Upper lobe of left lung (tissue), 6 donors: ENCODE measurements at regions not wholly inside any gene's neighbourhood (a gene's known extent, or its start where the extent isn't known, plus 50 kb on each side); places are given as distances from the start of the nearest gene placed in this dataset.

Source experiments
- ATAC-seq, 2 donors: fragments of 200-7000 bp; cut with Tn5 transposase; one replicate each; pipeline ENCODE4 v1.9.1; 2022; ENCODE audit warnings: mild to moderate bottlenecking in 2 of 2, moderate library complexity in 2 of 2; ENCODE audit not compliant: low FRiP score in 2 of 2
- DNase-seq, 2 donors: peaks; one replicate each; pipeline ENCODE4 v3.0.0-alpha.2; 2019 to 2020
- H3K27ac ChIP-seq, 4 donors: fragments of 200-600 bp; sonication (generic); one replicate each; pipeline ENCODE4 v1.5.1; 2016 to 2019
- H3K27me3 ChIP-seq, 4 donors: fragments of 200-600 bp; sonication (generic); one replicate each; pipeline ENCODE4 v1.5.1; 2017 to 2019
- H3K36me3 ChIP-seq, 4 donors: fragments of 200-600 bp; sonication (generic); one replicate each; pipeline ENCODE4 v1.5.1; 2016 to 2019
- H3K4me1 ChIP-seq, 4 donors: fragments of 200-600 bp; sonication (generic); one replicate each; pipeline ENCODE4 v1.5.1; 2018 to 2019
- H3K4me3 ChIP-seq, 4 donors: fragments of 200-600 bp; sonication (generic); one replicate each; pipeline ENCODE4 v1.5.1; 2017 to 2019; ENCODE audit warnings: mild to moderate bottlenecking in 2 of 4, moderate library complexity in 1 of 4
- H3K9me3 ChIP-seq, 4 donors: fragments of 200-600 bp; sonication (generic); one replicate each; pipeline ENCODE4 v1.5.1; 2018 to 2019
- EP300 ChIP-seq, 4 donors: sonication (generic); formaldehyde crosslinking; IDR thresholded peaks; one replicate each; pipeline ENCODE4 v1.5.1; 2017; ENCODE audit warnings: antibody characterized with exemption in 4 of 4, control low read depth in 2 of 4
- POLR2A ChIP-seq, 4 donors: fragments of 450-650 bp; IDR thresholded peaks; one replicate each; pipeline ENCODE4 v1.5.1; 2016 to 2017; ENCODE audit warnings: antibody characterized with exemption in 4 of 4, mild to moderate bottlenecking in 2 of 4
- POLR2AphosphoS5 ChIP-seq, 2 donors: sonication (generic); formaldehyde crosslinking; IDR thresholded peaks; one replicate each; pipeline ENCODE4 v1.5.1; 2017; ENCODE audit warnings: antibody characterized with exemption in 2 of 2
- WGBS, 2 donors: methylation state at CpG; one replicate each; pipeline ENCODE4 v1.1.5; 2017 to 2018; 5-methylcytosine and 5-hydroxymethylcytosine counted together
- TF ChIP-seq, protein P1 (sequence below), 6 experiments: fragments of 450-650 bp in 4 of 6; fragments of 200-600 bp in 2 of 6; sonication (generic) in 2 of 6; IDR thresholded peaks; one replicate each; pipeline ENCODE4 v1.5.1; 2016 to 2019; ENCODE audit warnings: antibody characterized with exemption in 6 of 6
- donor health status: DM: no; HTN: no; CAD: no; lungs with moderate emphysema.
- donor health status: DM: no; HTN: yes; CAD: no; lungs with severe emphysema.

DNA sequence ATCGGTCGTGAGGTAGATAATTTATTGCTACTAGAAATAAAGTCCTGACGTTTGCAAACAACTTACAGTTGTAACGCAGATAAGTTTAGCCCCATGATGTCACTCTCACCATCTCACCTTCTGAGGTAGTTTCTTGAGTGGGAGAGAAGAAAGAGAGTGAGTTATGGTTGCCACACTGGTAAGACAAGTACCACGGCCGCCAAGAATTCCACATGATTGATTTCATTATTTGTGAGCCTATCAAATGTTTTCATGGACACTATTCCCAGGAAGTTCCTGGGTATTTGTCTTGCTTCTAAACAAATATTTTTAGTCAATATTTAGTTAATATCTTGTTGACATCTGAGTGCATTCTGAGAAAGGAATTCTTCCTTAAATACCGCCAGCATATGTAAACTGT is 339.4 kb upstream of the KIAA1217 start:
- 71 to 77% methylated on average over 7 of the region's 7 CpGs for WGBS, 2 donors
- TF ChIP-seq EP300 (IDR thresholded peaks at IDR 0.05) (no peak), POLR2A (IDR thresholded peaks at IDR 0.05) (no peak)
- TF ChIP-seq, protein P1, sequence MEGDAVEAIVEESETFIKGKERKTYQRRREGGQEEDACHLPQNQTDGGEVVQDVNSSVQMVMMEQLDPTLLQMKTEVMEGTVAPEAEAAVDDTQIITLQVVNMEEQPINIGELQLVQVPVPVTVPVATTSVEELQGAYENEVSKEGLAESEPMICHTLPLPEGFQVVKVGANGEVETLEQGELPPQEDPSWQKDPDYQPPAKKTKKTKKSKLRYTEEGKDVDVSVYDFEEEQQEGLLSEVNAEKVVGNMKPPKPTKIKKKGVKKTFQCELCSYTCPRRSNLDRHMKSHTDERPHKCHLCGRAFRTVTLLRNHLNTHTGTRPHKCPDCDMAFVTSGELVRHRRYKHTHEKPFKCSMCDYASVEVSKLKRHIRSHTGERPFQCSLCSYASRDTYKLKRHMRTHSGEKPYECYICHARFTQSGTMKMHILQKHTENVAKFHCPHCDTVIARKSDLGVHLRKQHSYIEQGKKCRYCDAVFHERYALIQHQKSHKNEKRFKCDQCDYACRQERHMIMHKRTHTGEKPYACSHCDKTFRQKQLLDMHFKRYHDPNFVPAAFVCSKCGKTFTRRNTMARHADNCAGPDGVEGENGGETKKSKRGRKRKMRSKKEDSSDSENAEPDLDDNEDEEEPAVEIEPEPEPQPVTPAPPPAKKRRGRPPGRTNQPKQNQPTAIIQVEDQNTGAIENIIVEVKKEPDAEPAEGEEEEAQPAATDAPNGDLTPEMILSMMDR (IDR thresholded peaks at IDR 0.05) = no peak
- no peak overlapping the region for H3K4me3 ChIP-seq
- ATAC-seq = no peak
- no peaks in the 10 kb centered on the region for H3K27me3 ChIP-seq
- H3K27ac ChIP-seq = no peak overlapping the region
- no peaks in the 10 kb centered on the region for H3K4me1 ChIP-seq
- no peak for DNase-seq
- no peaks in the 10 kb centered on the region for H3K36me3 ChIP-seq
- H3K9me3 ChIP-seq = no peaks in the 10 kb centered on the region

DNA sequence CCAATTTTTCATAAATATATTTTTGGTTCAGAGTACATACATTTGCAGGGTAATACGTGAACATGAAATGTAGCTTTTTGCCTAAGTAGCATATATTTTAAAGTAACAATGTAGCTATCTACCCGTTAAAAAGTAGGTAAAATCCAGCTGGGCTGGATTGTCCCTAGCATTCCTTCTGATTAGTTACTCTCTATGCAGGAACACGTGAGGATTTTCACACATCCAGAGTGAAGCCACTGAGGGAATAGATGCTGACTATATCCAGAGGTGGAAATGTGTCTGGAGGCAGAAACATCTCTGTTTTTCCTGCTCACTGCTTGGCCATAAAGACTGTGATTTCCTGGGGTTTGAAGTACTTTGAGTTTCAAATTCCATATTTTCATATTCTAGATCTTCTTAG is 338.9 kb upstream of the KIAA1217 start:
- no peaks in the 10 kb centered on the region for H3K27me3 ChIP-seq
- 74 to 80% methylated on average over 3 of the region's 3 CpGs for WGBS, 2 donors
- ATAC-seq = no peak
- no peaks in the 10 kb centered on the region for H3K36me3 ChIP-seq
- H3K4me3 ChIP-seq = no peak overlapping the region
- TF ChIP-seq EP300 (IDR thresholded peaks at IDR 0.05) (no peak), POLR2AphosphoS5 (IDR thresholded peaks at IDR 0.05) (no peak), POLR2A (IDR thresholded peaks at IDR 0.05) (no peak)
- TF ChIP-seq, protein P1 (IDR thresholded peaks at IDR 0.05) = no peak
- no peaks in the 10 kb centered on the region for H3K9me3 ChIP-seq
- H3K27ac ChIP-seq = no peak overlapping the region
- DNase-seq = no peak
- H3K4me1 ChIP-seq = no peaks in the 10 kb centered on the region

DNA sequence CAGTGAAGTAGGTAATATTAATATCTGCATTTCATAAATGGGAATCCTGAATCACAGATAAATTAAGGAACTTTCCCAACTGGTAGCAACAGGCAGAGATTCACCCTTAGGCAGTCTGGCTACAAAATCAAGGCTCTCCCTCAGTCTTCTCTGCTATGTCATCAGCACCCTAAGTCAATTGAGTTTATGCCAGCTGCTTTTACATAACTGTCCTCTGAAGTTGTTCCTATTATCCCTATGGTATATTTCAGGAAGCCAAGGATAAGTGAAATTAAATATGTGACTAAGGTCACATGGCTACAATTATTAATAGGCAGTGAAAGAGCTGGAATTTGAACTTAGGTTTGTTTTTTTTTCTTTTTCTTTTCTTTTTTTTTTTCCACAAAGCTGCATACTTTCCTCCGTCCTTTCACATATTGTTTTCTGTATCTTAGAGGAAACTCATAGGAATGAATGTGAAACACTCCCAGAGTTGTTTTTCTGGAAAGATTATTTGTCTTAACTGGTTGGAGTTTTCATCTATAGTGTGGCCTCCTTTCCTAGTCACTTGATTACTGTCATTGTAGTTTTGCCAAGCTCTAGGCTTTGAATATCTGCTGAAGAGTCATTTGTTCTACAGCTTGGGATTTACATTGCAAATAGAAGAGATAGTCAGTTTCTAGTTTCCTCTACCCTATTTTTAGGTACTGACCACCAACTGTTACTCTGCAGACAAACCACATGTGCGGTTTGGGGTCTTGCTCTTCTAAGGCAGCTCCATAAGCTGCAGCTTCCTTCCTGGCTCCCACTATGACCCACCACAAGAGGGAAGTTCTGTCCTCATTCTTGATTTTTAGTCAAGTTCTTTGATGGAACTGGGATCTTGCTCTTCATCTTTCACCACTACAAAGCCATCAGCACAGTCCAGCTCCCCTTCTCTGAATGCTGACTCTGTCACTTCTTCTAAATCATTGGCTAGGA is 338.0 kb upstream of the KIAA1217 start:
- no peak for DNase-seq
- no peak for TF ChIP-seq POLR2AphosphoS5 (IDR thresholded peaks at IDR 0.05)
- no peak for TF ChIP-seq EP300 (IDR thresholded peaks at IDR 0.05)
- TF ChIP-seq, protein P1 (IDR thresholded peaks at IDR 0.05) = no peak
- TF ChIP-seq POLR2A (IDR thresholded peaks at IDR 0.05) = no peak
- WGBS, 2 donors = 41 to 59% methylated on average over 2 of the region's 2 CpGs
- H3K4me1 ChIP-seq = no peaks in the 10 kb centered on the region
- H3K27ac ChIP-seq = no peak overlapping the region
- H3K36me3 ChIP-seq = no peaks in the 10 kb centered on the region
- ATAC-seq = no peak
- no peaks in the 10 kb centered on the region for H3K9me3 ChIP-seq
- H3K27me3 ChIP-seq = no peaks in the 10 kb centered on the region
- H3K4me3 ChIP-seq = no peak overlapping the region

DNA sequence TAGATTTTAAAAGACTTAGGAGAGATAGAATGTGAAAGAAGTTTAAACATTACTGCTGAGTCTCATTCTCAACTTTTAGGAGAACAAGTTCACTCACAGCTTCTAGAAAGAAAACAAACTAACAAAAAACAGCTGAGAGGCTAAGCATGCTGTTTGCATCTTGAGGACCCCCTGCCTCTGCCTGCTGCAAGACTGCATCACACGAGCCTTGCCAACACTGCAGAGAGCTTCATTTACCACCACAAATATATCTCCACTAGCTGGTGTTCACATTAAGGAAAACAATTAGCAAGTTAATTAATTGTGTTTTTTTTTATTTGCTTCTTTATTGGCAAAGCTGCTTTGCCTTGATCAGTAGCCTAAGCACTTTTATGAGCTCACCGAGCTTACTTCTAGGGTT is 336.6 kb upstream of the KIAA1217 start:
- no peaks in the 10 kb centered on the region for H3K4me1 ChIP-seq
- DNase-seq (no peak), ATAC-seq (no peak)
- H3K27ac ChIP-seq = no peak overlapping the region
- no peak overlapping the region for H3K4me3 ChIP-seq
- no peaks in the 10 kb centered on the region for H3K36me3 ChIP-seq
- 66 to 72% methylated on average over 2 of the region's 2 CpGs for WGBS, 2 donors
- no peak for TF ChIP-seq POLR2A (IDR thresholded peaks at IDR 0.05)
- TF ChIP-seq POLR2AphosphoS5 (IDR thresholded peaks at IDR 0.05) = no peak
- TF ChIP-seq, protein P1 (IDR thresholded peaks at IDR 0.05) = no peak
- TF ChIP-seq EP300 (IDR thresholded peaks at IDR 0.05) = no peak
- no peaks in the 10 kb centered on the region for H3K27me3 ChIP-seq
- H3K9me3 ChIP-seq = no peaks in the 10 kb centered on the region
